MM.1S (cell line): ENCODE measurements at regions not wholly inside any gene's neighbourhood (a gene's known extent, or its start where the extent isn't known, plus 50 kb on each side); places are given as distances from the start of the nearest gene placed in this dataset.

Source experiments
- DNase-seq: peaks from one replicate; pipeline ENCODE4 v3.0.0-alpha.2; 2015
- H2AFZ ChIP-seq: fragments of 300-600 bp; sonication (generic); 2 replicates; pipeline ENCODE4 v1.6.0; 2016; ENCODE audit warnings: antibody characterized with exemption, low read length
- H3F3A ChIP-seq: fragments of 300-600 bp; sonication (generic); 2 replicates; pipeline ENCODE4 v1.6.1; 2016; ENCODE audit warnings: mild to moderate bottlenecking, antibody characterized with exemption, low read length, moderate library complexity, mixed read lengths; ENCODE audit not compliant: insufficient read depth
- H3K27ac ChIP-seq: fragments of 300-600 bp; sonication (generic); 2 replicates; pipeline ENCODE4 v1.5.1; 2016; ENCODE audit warnings: mild to moderate bottlenecking, low read length
- H3K27me3 ChIP-seq: fragments of 300-600 bp; sonication (generic); replicated peaks from 2 replicates; pipeline ENCODE4 v1.6.0; 2016; ENCODE audit warnings: low read length; ENCODE audit not compliant: insufficient read depth
- H3K36me3 ChIP-seq: fragments of 300-600 bp; sonication (generic); replicated peaks from 2 replicates; pipeline ENCODE4 v1.6.1; 2016; ENCODE audit warnings: mild to moderate bottlenecking, low read length, mixed read lengths; ENCODE audit not compliant: insufficient read depth
- H3K4me1 ChIP-seq: fragments of 300-600 bp; sonication (generic); 2 replicates; pipeline ENCODE4 v1.6.1; 2016; ENCODE audit warnings: low read length, mixed read lengths
- H3K4me2 ChIP-seq: fragments of 300-600 bp; sonication (generic); 2 replicates; pipeline ENCODE4 v1.6.0; 2016; ENCODE audit warnings: low read depth, low read length
- H3K4me3 ChIP-seq: fragments of 300-600 bp; sonication (generic); 2 replicates; pipeline ENCODE4 v1.5.1; 2016; ENCODE audit warnings: low read length, mixed read lengths
- H3K79me2 ChIP-seq: fragments of 300-600 bp; sonication (generic); 2 replicates; pipeline ENCODE4 v1.6.1; 2016; ENCODE audit warnings: mixed run types, low read length, mixed read lengths
- H3K9ac ChIP-seq: fragments of 300-600 bp; sonication (generic); 2 replicates; pipeline ENCODE4 v1.6.1; 2016; ENCODE audit warnings: low read length, mixed read lengths
- H3K9me2 ChIP-seq: fragments of 300-600 bp; sonication (generic); replicated peaks from 2 replicates; pipeline ENCODE4 v1.6.1; 2016; ENCODE audit warnings: mild to moderate bottlenecking, low read length, mixed read lengths; ENCODE audit not compliant: insufficient read depth
- H3K9me3 ChIP-seq: fragments of 300-600 bp; sonication (generic); replicated peaks from 2 replicates; pipeline ENCODE4 v1.6.1; 2016; ENCODE audit warnings: mild to moderate bottlenecking, low read length, mixed read lengths; ENCODE audit not compliant: insufficient read depth
- H4K20me1 ChIP-seq: fragments of 300-600 bp; sonication (generic); 2 replicates; pipeline ENCODE4 v1.6.1; 2016; ENCODE audit warnings: mild to moderate bottlenecking, low read length, moderate library complexity, mixed read lengths; ENCODE audit not compliant: insufficient read depth
- CTCF ChIP-seq: fragments of 300-600 bp; sonication (generic); IDR thresholded peaks from 2 replicates; pipeline ENCODE4 v1.5.1; 2016; ENCODE audit warnings: antibody characterized with exemption, low read length, mixed read lengths
- EZH2 ChIP-seq: fragments of 300-600 bp; sonication (generic); optimal IDR thresholded peaks from 2 replicates; pipeline ENCODE3; 2017; ENCODE audit warnings: low read depth, mild to moderate bottlenecking, antibody characterized with exemption, low read length, mixed read lengths
- EZH2phosphoT487 ChIP-seq: fragments of 300-600 bp; sonication (generic); IDR thresholded peaks from 2 replicates; pipeline ENCODE4 v1.6.1; 2018; ENCODE audit warnings: antibody characterized with exemption, low read length

- no peak for DNase-seq
- Histone ChIP-seq H3K27me3 (no peaks in the 10 kb centered on the region), H3K4me3 (no peak overlapping the region), H3K27ac (no peak overlapping the region), H3K4me2 (no peak overlapping the region), H4K20me1 (no peaks in the 10 kb centered on the region), H3K9ac (no peak overlapping the region), H2AFZ (no peak overlapping the region), H3F3A (no peaks in the 10 kb centered on the region), H3K79me2 (no peaks in the 10 kb centered on the region), H3K4me1 (no peaks in the 10 kb centered on the region), H3K9me2 (no peaks in the 10 kb centered on the region), H3K36me3 (no peaks in the 10 kb centered on the region), H3K9me3 (no peaks in the 10 kb centered on the region)
- TF ChIP-seq CTCF (no peak), EZH2phosphoT487 (no peak), EZH2 (no peak)
These were observed 750.3 kb downstream of the MAT2B start for GRCh38 chr5:164255598-164256213.

DNA sequence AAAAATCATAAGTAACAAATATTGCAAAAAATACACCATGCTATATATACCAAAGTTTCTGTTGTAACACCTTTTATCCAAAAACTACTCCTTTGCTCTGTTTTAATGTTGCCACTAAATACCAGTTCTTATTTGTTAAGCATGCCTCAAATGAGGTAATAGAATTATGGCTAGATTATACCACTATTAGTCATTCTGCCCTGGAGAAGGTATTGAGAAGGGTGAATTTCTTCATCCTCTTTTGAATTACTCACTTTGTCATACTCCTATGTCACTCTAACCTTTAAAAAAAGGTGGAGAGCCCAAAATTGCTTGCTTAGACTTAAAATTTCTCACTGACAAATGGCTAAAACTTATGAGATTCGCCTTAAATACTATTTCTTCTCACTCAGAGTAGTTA is 750.9 kb downstream of the MAT2B start:
- H3F3A ChIP-seq, result no peaks in the 10 kb centered on the region
- no peaks in the 10 kb centered on the region for H3K9me3 ChIP-seq
- H3K36me3 ChIP-seq, result no peaks in the 10 kb centered on the region
- no peaks in the 10 kb centered on the region for H4K20me1 ChIP-seq
- H3K27me3 ChIP-seq, result no peaks in the 10 kb centered on the region
- H3K4me2 ChIP-seq, result no peak overlapping the region
- no peak for TF ChIP-seq EZH2phosphoT487
- TF ChIP-seq CTCF, result no peak
- no peak for TF ChIP-seq EZH2
- no peaks in the 10 kb centered on the region for H3K79me2 ChIP-seq
- DNase-seq, result no peak
- no peaks in the 10 kb centered on the region for H3K9me2 ChIP-seq
- H3K9ac ChIP-seq, result no peak overlapping the region
- no peak overlapping the region for H2AFZ ChIP-seq
- no peak overlapping the region for H3K27ac ChIP-seq
- H3K4me1 ChIP-seq, result no peaks in the 10 kb centered on the region
- H3K4me3 ChIP-seq, result no peak overlapping the region

GRCh38 chr5:164256954-164257353 is 751.5 kb downstream of the MAT2B start:
- H3K9me2 ChIP-seq, result no peaks in the 10 kb centered on the region
- no peaks in the 10 kb centered on the region for H3K4me1 ChIP-seq
- DNase-seq, result no peak
- H3K27me3 ChIP-seq, result no peaks in the 10 kb centered on the region
- H3F3A ChIP-seq, result no peaks in the 10 kb centered on the region
- H3K4me3 ChIP-seq, result no peak overlapping the region
- H3K9ac ChIP-seq, result no peak overlapping the region
- H3K9me3 ChIP-seq, result no peaks in the 10 kb centered on the region
- no peak overlapping the region for H3K4me2 ChIP-seq
- no peaks in the 10 kb centered on the region for H3K36me3 ChIP-seq
- no peak overlapping the region for H2AFZ ChIP-seq
- H3K27ac ChIP-seq, result no peak overlapping the region
- H3K79me2 ChIP-seq, result no peaks in the 10 kb centered on the region
- H4K20me1 ChIP-seq, result no peaks in the 10 kb centered on the region
- TF ChIP-seq EZH2phosphoT487 (no peak), EZH2 (no peak), CTCF (no peak)
